COLO829 (cell line): ENCODE measurements at regions not wholly inside any gene's neighbourhood (a gene's known extent, or its start where the extent isn't known, plus 50 kb on each side); places are given as distances from the start of the nearest gene placed in this dataset.
A peak's percentile ranks its signal among the peaks of the same experiment; 100 is the strongest.

Source experiments
- DNase-seq: peaks from one replicate; pipeline ENCODE4 v3.0.0; 2012; ENCODE audit warnings: low spot score

DNA sequence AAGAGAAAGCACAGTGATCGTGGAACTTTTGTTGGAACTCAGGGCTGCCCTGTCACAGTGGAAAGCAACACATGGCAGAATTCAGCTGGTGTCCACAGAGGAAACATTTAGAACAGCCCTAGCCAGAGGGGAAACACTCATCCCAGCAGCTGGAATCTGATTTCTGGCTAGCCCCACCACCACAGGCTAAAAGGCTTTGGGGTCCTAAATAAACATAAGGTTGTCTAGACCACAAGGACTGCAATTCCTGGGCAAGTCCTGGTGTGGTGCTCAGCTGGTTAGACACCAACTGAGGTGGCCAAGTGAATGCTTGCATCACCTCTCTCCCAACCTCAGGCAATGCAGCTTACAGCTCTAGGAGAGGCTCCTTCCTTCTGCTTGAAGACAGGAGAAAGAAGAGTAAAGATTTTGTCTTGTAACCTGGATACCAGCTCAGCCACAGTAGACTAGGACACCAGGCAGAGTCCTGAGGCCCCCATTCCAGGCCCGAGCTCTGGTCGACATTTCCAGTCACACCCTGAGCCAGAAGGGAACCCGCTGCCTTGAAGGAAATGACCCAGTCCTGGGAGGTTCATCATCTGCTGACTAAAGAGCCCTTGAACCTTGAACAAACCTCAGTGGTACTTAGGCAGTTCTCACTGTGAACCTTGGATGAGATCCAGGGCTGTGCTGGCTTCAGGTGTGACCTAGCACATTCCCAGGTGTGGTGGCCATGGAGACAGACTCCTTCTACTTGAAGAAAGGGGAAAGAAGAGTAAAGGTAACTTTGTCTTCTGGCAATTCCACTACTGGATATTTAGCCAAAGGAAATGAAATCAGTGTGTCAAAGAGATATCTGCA lies 85.4 kb upstream of the PLXNC1 start:
- no peak for DNase-seq

DNA sequence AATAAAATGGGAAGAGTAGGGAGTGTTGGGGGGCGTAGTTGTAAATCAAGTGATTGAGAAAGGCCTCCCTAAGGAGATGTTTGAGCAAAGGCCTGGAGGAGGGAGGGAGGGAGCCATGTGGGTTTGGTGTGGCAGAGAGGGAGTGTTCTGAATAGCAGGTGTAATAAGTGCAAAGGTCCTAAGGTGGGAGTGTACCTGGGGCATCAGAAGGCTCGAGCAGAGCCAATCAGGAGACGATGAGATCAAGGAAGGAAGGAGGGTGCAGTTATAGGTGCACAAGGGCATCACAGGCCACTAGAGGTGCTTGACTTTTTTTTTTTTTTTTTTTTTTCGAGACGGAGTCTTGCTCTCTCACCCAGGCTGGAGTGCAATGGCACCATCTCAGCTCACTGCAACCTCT lies 77.9 kb upstream of the PLXNC1 start:
- DNase-seq = no peak

DNA sequence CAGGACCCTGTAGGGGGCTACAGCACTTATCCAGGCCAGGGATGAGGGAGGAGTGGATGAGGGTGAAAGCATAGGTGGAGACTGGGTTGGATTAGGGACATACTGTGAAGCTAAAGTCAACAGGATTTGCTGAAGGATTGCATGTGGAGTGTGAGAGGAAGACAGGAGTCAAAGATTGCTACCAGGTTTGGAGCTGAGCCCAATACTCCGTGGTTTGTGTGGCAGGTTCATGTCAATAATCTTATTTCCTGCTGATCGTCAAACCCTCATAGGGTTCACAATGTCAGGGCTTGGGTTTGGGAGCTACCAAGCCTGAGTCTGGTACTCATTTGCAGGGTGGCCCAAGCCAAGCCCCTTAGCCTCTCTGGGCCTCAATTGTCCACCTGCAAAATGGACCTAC lies 77.1 kb upstream of the PLXNC1 start:
- DNase-seq = no peak

DNA sequence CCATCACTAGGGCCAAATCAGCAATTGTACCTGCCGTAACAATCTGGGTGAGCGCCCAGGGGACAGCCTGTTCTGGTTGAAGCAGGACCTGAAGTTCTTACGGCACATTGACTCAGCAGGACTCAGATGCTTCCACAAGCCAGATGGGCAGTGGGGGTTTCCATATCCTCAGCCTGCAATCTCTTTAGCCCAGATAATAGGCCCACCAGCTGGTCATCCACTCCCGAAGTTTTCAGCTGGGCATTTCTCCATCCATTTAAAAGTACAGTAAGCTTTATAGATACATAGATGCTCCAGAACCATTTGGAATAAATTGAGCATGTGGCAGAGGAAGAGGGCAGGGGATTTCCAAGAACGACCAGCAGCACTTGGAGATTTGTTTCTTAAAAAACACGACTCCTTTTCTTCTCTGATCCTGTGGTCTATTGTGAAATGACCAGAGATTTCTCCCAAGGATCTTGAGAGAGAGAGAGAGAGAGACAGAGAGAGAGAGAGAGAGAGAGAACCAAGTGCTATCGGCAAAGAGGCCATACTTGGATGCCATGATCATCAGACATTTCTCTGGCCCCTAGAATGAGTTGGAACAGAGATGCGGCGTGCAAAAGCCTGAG lies 74.8 kb upstream of the PLXNC1 start:
- DNase-seq = no peak

GRCh38 chr12:94074216-94074979 lies 74.0 kb upstream of the PLXNC1 start:
- DNase-seq = no peak

GRCh38 chr12:94074980-94075629 lies 73.3 kb upstream of the PLXNC1 start:
- peak; percentile 93 for DNase-seq

- no peak for DNase-seq
Measured at GRCh38 chr12:94077209-94077608, 71.2 kb upstream of the PLXNC1 start.

- DNase-seq = no peak
Measured at GRCh38 chr12:94078138-94078723, 70.1 kb upstream of the PLXNC1 start.

- DNase-seq = no peak
Measured at GRCh38 chr12:94078736-94079509, 69.5 kb upstream of the PLXNC1 start.

- DNase-seq = no peak
Measured at GRCh38 chr12:94079566-94080340, 68.6 kb upstream of the PLXNC1 start.

- no peak for DNase-seq
Measured at GRCh38 chr12:94080341-94081009, 67.9 kb upstream of the PLXNC1 start.

DNA sequence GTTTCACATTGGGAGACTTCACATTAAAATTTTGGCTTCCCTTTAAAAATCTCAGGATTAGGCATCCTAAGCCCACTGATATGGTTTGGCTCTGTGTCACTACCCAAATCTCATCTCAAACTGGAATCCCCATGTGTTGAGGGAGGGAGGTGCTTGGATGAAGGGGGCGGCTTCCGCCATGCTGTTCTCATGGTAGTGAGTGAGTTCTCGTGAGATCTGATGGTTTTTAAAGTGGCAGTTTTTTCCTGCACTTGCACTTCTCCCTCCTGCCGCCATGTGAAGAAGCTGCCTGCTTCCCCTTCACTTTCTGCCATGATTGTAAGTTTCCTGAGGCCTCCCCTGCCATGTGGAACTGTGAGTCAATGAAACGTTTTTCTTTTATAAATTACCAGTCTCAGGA lies 65.7 kb upstream of the PLXNC1 start:
- no peak for DNase-seq

GRCh38 chr12:94089891-94090290 lies 58.5 kb upstream of the PLXNC1 start:
- no peak for DNase-seq

DNA sequence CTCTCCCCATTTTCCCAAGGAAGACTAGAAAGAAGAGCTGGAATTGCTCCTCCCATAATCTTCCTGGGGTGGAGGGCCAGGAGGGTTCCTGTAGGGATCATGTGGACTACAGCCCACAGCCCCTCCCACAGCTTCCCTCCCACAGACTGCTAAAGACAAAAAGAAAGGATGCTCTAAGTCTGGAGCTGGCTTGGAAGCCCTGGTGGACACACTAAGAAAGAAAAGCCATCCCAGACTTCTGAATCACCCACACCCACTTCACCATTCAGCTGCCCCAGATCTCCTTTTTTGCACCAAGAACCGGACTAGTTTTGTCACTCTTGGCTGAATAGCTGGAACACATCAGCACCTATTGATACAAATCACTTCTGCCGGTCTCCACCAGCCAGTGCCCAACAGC lies 56.8 kb upstream of the PLXNC1 start:
- DNase-seq = no peak

GRCh38 chr12:94092516-94093241 lies 55.7 kb upstream of the PLXNC1 start:
- DNase-seq = no peak

- DNase-seq = no peak
Measured at GRCh38 chr12:94094700-94095099, 53.7 kb upstream of the PLXNC1 start.

DNA sequence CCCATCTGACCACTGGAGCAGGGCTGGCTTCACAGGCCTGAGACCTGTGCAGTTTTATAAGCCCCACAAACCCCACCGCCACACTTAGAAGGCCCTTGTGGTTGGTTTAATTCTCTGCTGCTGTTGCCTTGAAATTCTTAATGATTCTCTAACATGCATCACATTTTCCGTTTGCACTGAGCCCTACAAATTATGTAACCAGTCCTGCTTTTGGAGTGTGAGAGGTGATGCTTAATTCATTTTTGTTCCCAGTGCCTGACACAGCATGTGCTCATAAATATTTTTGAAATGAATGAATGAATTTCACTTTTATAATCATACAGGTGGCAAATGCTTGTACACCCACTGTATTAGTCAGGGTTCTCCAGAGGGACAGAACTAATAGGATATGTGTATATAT lies 52.8 kb upstream of the PLXNC1 start:
- no peak for DNase-seq

- DNase-seq = no peak
Measured at GRCh38 chr12:94098466-94098865, 49.9 kb upstream of the PLXNC1 start.
